HG03354 (cell line): ENCODE measurements at regions not wholly inside any gene's neighbourhood (a gene's known extent, or its start where the extent isn't known, plus 50 kb on each side); places are given as distances from the start of the nearest gene placed in this dataset.

Experiments used
- ATAC-seq: cut with Tn5 transposase; IDR thresholded peaks from one replicate; pipeline ENCODE4 v1.9.1; 2021; ENCODE audit warnings: mild to moderate bottlenecking; ENCODE audit not compliant: unreplicated experiment, poor library complexity, severe bottlenecking

DNA sequence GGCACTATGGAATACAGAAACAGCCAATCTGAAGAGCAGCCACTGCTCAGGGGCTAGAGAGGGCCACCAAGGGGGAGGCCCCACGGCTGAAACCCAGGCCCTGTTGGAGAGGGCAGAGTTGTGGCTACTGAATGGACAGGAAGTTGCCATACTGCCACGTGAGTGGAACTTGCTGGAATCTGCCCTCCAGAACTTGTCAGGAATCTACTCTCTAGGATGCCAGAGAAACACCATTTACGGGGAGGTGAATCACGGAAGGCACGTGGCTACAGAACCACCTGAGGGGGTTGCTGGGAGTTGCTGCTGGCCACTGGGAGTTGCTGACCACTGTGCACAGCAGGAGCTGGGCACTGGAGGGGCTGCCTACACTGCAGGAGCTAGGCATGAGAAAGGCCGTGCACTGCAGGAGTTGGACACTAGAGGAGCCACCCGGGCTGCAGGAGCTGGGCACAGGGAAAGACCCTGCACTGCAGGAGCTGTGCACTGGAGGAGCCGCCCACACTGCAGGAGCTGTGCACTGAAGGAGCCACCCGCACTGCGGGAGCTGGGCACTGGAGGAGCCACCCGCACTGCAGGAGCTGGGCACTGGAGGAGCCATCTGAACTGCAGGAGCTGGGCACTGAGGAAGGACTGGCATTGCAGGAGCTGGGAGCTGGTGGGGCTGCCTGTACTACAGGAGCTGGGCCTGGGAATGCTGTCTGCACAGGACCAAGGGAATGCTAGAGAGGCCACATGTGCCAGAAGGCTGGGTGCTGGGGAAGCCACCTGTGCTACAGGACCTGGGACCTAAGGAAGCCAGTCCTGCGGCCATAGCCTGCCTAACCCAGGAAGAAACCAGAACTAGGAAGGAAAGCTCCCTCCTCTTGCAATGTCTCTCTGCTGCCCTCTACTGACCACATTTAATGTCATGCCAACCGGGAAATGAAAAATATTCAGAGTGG, 343.4 kb downstream of the MATN1 start:
- no peak for ATAC-seq

DNA sequence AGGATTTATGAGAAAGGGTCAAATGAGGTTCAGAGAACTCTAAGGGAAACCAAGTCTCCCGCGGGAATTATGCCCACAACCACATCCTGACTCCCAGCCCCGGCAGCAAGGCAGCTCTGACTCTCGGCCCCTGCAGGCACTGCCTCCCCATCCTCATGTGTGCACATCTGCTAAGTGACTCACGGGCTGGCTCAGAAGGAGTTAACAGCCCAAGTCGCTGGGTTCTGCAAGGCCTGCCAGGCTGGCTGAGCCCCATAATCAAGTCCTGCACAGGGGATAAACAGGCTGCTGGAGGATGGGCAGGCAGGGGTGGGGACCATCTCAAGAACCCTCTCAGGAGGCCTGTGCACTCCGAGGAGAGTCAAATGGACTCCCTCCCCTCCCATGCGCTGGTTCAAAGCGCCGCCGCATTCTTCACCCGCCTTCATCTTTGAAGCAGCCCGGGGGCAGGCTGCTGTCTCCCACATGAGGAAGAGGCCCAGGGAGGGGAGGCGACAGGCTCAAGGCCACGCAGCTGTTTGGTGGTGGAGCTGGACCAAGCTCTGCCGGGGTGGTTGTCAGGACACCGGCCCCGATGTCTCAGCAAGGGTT, 344.3 kb downstream of the MATN1 start:
- ATAC-seq = no peak

DNA sequence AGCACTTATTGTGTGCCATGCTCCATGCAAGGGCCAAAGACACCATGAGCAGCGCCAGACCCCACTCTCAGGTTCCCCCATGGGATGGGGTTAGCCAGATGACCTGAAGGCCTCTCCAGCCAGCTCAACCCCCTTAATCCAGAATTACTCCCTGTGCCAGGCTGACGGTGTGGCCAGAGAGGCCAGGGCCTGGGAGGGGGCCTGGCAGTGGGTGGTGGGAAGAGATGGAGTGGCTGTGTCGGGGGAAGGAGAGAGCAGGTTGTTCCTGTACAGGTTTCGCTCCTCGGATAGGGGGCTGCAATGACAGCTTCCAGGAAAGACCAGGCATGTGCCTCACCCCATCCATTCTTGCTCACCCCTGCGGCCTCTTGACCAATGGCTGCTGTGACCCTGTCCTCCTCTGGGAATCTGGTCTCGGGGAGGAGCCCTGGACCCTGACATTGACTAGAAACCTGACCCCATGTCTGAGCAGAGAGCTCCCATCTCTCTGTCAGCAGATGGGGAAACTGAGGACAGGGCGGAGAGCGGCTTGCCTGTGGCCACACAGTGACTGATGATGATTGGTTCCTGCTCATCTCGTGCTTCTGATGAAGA, 345.3 kb downstream of the MATN1 start:
- no peak for ATAC-seq

- no peak for ATAC-seq
These were observed 346.0 kb downstream of the MATN1 start for GRCh38 chr1:30377230-30378002.

DNA sequence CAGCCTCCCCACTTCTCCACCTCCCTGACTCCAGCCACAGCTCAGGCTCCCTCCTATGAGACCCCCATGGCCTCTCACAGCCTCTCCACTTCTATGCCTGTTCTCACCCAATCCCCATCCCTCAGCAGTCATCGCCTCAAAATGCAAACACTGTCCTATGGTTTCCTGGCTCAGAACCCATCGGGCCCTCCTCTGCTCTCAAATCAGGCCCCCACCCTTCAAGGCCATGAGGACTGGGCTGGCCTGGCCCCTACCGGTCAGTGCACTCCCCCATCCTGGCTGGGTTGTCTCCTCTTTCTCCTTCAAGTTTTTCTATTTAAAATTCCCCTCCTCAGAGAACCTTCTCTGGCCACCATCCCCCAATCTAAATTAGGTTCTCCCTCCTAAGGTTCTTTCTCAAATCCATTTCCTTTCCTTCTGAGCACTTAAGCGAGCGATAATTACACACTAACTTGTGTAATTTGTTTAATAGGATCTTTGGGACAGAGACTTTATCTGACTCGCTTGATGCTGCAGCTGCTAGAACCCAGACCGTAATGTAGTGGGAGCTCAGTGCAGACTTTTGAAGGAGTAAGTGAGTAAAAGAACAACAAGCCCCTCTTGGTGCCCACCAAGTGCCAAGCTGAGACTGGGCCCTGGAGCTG, 347.2 kb downstream of the MATN1 start:
- no peak for ATAC-seq

- ATAC-seq = no peak
These were observed 348.2 kb downstream of the MATN1 start for GRCh38 chr1:30375156-30375555.

DNA sequence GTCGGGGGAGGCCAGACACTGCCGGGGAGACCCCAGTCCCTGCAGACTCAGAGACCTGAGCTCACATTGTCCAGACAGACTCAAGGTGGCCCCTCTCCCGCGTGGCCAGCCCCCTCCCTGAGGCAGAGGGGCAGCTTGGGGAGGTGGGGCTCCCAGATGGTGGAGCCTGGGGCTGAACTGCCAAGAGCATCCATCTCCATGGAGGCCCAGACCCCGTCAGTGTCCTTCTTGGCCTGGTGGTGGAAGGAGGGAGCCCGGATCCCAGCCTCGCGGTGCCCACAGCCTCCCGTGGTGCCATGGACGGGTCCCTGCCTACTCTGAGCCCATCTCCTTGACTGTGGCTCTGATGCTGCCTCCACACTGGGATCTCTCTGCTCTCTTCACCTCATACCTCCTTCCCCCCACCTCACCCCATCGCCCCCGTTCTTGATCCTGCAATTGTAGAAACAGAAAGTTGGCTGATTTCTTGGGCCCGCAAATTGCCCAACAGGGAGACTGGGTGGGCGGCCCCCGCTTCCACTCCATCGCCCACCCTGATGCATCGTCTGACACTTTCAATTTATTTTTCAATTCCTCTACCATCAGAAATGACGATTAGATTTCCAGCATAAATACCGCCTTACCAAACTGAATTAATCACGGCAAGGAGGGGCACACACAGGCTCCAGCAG, 348.9 kb downstream of the MATN1 start:
- no peak for ATAC-seq

GRCh38 chr1:30373471-30374399, 349.6 kb downstream of the MATN1 start:
- ATAC-seq = no peak

DNA sequence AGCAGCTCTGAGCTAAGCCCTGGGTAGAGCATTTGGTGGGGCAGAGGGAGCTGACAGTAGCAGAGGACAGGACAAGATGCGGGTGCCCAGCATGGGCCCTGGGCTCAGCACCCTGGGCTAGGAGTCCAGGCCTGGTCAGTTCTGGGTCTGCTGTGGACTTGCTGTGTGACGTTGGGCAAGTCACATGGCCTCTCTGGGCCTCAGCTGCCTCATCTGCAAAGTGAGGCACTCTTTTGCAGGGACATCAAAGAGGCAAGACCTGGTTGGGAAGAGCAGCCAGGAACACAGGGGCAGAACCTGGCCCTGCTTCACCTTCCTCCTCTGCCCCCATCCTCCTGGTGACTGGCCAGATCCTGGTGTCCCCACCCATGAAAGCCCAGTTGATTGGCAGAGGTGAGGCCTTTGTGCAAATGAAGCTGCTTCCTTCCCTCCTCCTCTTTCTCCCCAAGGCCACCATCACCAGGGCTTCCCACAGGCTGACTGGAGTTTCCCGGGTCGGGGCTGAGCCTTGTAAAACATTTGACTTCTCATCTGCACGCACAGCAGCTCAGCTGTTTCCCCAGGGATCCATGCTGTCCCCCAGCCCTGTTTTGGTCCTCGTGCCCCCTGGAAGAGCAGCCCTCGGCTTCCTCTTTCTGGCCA, 350.5 kb downstream of the MATN1 start:
- no peak for ATAC-seq

- ATAC-seq = no peak
These were observed 351.2 kb downstream of the MATN1 start for GRCh38 chr1:30371888-30372791.

GRCh38 chr1:30371179-30371788, 352.1 kb downstream of the MATN1 start:
- ATAC-seq = no peak

GRCh38 chr1:30368651-30369240, 354.6 kb downstream of the MATN1 start:
- ATAC-seq = no peak

DNA sequence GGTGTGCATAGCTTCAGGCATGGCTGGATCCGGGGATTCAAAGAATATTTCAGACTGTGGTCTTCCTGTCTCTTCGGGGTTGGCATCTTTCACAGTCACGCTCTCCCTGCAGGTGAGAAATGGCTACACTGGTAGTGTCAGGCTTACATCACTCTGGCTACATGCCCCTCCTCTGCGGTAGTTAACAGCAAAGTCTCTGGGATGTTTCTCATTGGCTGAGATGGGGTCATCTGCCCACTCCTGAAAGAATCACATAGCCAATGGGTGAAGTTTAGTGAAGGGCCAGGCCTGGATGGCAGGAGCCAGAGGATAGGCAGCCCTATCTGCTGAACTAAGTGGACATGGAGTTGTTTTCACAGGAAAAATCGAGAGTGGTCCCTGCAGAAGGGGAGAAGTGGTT, 356.5 kb downstream of the MATN1 start:
- ATAC-seq = no peak

- ATAC-seq = no peak
These were observed 357.2 kb downstream of the MATN1 start for GRCh38 chr1:30366199-30366598.

DNA sequence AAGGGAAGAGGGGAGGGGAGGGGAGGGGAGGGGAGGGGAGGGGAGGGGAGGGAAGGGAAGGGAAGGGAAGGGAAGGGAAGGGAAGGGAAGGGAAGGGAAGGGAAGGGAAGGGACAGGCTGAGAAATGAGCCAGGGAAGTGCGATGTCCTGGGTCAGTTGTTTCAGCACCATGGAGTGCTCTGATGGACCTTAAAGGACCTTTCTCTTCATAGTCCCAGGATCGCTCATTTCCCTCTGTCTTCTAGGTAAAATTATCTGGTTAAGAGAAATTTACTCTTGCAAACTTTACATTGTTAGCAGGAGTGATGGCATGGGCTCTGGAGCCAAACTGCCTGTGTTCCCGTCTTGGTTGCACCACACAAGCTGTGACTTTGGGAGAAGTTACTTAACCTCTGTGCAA, 357.8 kb downstream of the MATN1 start:
- ATAC-seq = no peak

DNA sequence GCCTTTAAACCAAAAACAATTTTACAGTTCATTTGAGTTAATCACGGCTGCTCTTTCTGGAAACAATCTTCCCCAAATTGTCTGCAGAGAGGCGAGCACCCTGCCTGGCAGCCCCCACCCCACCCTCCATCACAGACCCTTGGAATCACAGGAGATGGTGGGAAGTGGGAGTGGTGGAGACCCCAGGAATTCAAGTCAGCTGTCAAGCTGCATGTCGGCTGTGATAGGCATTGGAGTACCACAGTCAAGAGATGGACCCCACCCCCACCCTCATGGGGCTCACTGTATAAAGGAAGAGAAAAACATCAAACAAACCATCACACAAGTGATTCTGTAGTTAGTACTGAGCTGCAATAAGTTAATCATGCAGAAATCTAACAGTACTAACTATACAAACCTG, 360.4 kb downstream of the MATN1 start:
- no peak for ATAC-seq
